ENCODE measurements at regions not wholly inside any gene's neighbourhood (a gene's known extent, or its start where the extent isn't known, plus 50 kb on each side); places are given as distances from the start of the nearest gene placed in this dataset.
A peak's percentile ranks its signal among the peaks of the same experiment; 100 is the strongest.
"Not testable (repeated sequence)": the region's sequence is repeated elsewhere in the genome, so short reads cannot be mapped to it uniquely, and the experiment has no call there.

DNA sequence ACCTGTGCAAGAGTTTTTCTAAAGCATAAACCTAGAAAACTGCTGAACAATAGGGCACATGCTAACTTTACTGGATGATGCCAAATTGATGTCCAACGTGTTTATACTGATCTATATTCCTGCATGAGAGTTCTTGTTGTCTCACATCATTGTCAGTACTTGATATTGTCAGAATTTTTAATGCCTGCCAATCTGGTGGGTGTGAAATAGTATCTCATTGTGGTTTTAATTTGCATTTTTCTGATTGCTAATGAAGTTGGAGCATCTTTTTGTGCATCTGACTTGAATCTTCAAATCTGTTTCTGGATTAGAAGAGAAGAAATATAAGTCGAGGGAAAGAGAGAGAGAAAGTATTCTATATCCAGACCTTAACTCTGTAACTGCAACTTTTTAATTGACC lies 309.8 kb upstream of the KIAA1217 start:
- Histone ChIP-seq H3K9me3 (ENCODE audit: control insufficient read depth, insufficient read depth, low read length) (no peaks in the 10 kb centered on the region), H3K4me1 (ENCODE audit: control insufficient read depth, insufficient read depth, low read length) (no peaks in the 10 kb centered on the region), H3K27me3 (ENCODE audit: control insufficient read depth, insufficient read depth, low read length) (no peaks in the 10 kb centered on the region), H3K36me3 (ENCODE audit: control insufficient read depth, insufficient read depth, low read length) (no peaks in the 10 kb centered on the region), H3K4me3 (ENCODE audit: low read depth, low read length) (no peak overlapping the region), H3K27ac (ENCODE audit: low read depth, low read length) (no peak overlapping the region), H3K9ac (ENCODE audit: low read depth, low read length) (no peak overlapping the region)

DNA sequence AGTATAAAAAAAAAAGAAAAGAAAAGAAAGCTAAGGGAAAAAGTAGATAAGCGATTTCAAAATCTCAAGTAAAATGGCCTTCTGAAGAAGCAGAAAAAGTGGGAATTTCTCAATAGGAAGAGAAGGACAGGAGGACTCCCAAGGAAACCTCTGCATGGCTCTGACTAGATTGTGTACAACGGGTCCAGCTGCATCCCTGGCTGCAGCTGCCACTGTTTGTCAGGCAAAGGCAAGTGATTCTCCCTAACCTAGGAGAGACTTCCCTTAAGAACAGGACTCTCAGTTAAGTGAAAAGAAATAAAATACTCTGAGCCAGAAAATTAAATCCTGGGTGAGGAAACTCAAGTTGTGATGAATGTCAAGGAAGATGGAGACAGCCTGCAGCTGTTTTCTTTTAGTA lies 298.6 kb upstream of the KIAA1217 start:
- Histone ChIP-seq H3K4me3 (ENCODE audit: low read depth, low read length) (no peak overlapping the region), H3K27me3 (ENCODE audit: control insufficient read depth, insufficient read depth, low read length) (no peaks in the 10 kb centered on the region), H3K9ac (ENCODE audit: low read depth, low read length) (no peak overlapping the region), H3K36me3 (ENCODE audit: control insufficient read depth, insufficient read depth, low read length) (no peaks in the 10 kb centered on the region), H3K9me3 (ENCODE audit: control insufficient read depth, insufficient read depth, low read length) (no peaks in the 10 kb centered on the region), H3K27ac (ENCODE audit: low read depth, low read length) (no peak overlapping the region), H3K4me1 (ENCODE audit: control insufficient read depth, insufficient read depth, low read length) (no peaks in the 10 kb centered on the region)

DNA sequence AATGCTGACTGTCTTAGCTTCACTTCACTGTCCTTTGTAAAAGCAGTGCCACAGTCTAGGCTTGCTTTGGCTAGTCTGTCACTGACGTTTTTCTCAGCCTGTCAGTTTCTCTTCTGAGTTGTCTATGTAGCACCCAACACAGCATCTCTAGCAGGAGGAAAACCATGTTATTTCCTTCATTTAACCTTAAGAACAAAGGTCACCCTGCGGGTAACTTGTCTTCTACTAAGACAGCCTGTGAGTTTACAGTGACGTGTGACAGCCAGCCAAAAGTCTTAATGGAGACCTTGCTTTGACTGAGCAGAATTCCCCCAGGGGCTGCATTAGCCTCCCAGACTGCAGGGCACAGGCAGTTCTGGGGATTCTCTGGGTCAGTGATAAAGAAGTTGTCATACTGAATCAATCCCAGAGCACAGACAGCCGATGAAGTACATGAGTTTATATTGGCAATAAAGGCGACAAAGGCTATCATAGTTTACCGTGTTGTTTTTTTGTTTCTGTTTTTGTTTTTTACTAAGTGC lies 296.0 kb upstream of the KIAA1217 start:
- Histone ChIP-seq H3K9me3 (ENCODE audit: control insufficient read depth, insufficient read depth, low read length) (no peaks in the 10 kb centered on the region), H3K27me3 (ENCODE audit: control insufficient read depth, insufficient read depth, low read length) (no peaks in the 10 kb centered on the region)

DNA sequence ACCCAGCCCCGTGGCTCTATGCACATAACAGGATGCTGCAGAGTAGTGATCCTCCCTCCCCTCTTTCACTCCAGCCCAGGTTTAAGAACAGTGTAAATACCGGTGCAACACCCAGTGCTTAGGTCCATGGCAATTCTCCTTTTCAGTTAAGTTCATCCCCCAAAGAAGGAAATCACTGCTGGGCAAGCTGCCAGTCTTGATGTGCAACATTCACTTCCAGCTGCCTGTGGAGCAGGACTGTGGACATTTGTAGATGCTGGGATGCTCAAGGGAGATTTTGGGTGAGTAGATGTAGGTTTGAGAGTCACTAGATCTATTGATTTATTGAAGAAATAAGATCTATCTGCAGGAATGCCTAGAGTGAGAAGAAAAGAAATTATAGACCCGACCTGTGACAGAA lies 294.3 kb upstream of the KIAA1217 start:
- Histone ChIP-seq H3K27me3 (ENCODE audit: control insufficient read depth, insufficient read depth, low read length) (no peaks in the 10 kb centered on the region), H3K36me3 (ENCODE audit: control insufficient read depth, insufficient read depth, low read length) (no peaks in the 10 kb centered on the region), H3K9ac (ENCODE audit: low read depth, low read length) (no peak overlapping the region), H3K27ac (ENCODE audit: low read depth, low read length) (no peak overlapping the region), H3K4me1 (ENCODE audit: control insufficient read depth, insufficient read depth, low read length) (peaks cover 7% of the 10 kb centered on the region; the same call in 1 of the 2 replicates), H3K9me3 (ENCODE audit: control insufficient read depth, insufficient read depth, low read length) (no peaks in the 10 kb centered on the region), H3K4me3 (ENCODE audit: low read depth, low read length) (no peak overlapping the region)

More for the DNA sequence above, 296.0 kb upstream of the KIAA1217 start:
- H3K36me3 ChIP-seq (ENCODE audit: control insufficient read depth, insufficient read depth, low read length) = no peaks in the 10 kb centered on the region
- H3K27ac ChIP-seq (ENCODE audit: low read depth, low read length) = no peak overlapping the region
- no peak overlapping the region for H3K9ac ChIP-seq (ENCODE audit: low read depth, low read length)
- no peak overlapping the region for H3K4me3 ChIP-seq (ENCODE audit: low read depth, low read length)
- no peaks in the 10 kb centered on the region for H3K4me1 ChIP-seq (ENCODE audit: control insufficient read depth, insufficient read depth, low read length)

DNA sequence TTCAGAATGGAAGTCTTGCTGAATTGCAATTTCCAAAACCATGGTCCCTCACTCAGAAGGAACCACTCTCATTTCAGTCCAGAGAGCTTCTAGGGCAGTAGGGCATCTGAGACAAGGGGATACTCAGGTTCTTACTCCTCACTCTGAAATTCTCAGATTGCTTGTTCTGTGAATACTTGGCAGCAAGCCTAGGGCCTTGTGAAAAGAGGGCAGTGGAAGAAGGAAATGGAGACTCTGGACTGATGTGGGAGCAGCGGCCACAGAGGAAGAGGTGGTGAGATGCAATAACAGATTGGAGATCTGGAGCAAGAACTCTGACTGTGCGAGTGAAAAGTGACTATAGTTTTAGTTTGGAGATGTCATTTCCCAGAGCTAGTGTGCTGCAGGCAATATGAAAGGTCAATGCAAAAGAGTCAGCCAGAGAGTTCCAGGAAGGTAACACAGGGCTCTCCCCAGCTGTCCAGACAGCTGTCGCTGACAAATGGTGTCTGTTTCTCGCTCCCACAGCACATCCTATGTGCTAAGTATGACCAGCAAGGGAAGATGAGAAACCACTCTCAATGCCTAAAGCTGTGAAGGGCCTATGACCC lies 291.6 kb upstream of the KIAA1217 start:
- Histone ChIP-seq H3K4me3 (ENCODE audit: low read depth, low read length) (no peak overlapping the region), H3K9me3 (ENCODE audit: control insufficient read depth, insufficient read depth, low read length) (no peaks in the 10 kb centered on the region), H3K36me3 (ENCODE audit: control insufficient read depth, insufficient read depth, low read length) (no peaks in the 10 kb centered on the region), H3K27me3 (ENCODE audit: control insufficient read depth, insufficient read depth, low read length) (no peaks in the 10 kb centered on the region), H3K9ac (ENCODE audit: low read depth, low read length) (no peak overlapping the region), H3K27ac (ENCODE audit: low read depth, low read length) (no peak overlapping the region), H3K4me1 (ENCODE audit: control insufficient read depth, insufficient read depth, low read length) (peaks cover 7% of the 10 kb centered on the region; the same call in 1 of the 2 replicates)

DNA sequence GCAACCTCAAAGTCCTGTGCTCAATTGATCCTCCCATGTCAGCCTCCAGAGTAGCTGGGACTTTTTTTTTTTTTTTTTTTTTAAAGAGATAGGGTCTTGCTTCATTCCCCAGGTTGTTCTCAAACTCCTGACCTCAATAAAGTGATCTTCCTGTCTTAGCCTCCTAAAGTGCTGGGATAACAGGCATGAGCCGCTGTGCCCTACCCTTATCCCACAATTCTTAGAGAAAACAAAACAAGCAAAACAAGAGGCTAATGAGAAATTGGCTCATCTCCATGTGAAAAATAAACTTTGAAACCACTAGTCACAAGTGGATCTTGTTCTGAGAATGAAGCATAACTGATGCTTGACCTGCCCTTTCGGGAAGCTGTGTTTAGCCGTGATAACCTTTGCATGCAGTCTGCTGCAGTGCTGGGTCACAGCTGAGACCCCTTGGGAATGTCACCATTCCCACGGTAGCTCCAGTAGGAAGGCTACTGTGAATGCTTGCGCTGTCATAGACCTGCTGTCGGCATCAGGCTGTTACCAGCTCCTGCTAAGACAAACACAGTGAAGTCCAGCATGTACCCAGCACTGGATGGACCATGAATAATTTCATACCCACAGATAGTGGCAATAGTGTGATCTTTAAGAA lies 290.7 kb upstream of the KIAA1217 start:
- Histone ChIP-seq H3K9ac (ENCODE audit: low read depth, low read length) (no peak overlapping the region), H3K27ac (ENCODE audit: low read depth, low read length) (peak overlapping the region; percentile 53), H3K4me1 (ENCODE audit: control insufficient read depth, insufficient read depth, low read length) (peaks cover 7% of the 10 kb centered on the region; the same call in 1 of the 2 replicates)

DNA sequence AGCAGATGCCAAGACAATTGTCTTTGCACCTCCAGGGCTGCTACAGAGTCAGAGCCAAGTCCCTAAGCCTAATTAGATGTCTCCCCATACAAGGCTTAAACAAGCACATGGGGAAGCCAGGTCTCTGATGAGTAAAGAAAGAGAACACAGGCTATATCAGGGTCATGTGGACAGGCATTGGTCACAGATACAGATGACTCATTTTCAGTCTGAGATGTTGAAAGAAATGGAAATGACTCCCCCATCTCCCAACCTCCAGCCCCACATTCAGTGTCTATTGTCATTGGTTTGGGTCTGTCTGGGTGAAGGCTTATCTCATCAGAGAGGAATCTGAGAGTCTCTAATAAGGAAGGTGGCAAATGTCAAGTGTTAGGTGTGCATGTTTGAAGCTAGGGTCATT lies 290.1 kb upstream of the KIAA1217 start:
- H3K27me3 ChIP-seq (ENCODE audit: control insufficient read depth, insufficient read depth, low read length) = no peaks in the 10 kb centered on the region

More for the DNA sequence above, 290.7 kb upstream of the KIAA1217 start:
- Histone ChIP-seq H3K4me3 (ENCODE audit: low read depth, low read length) (no peak overlapping the region), H3K36me3 (ENCODE audit: control insufficient read depth, insufficient read depth, low read length) (no peaks in the 10 kb centered on the region), H3K9me3 (ENCODE audit: control insufficient read depth, insufficient read depth, low read length) (no peaks in the 10 kb centered on the region), H3K27me3 (ENCODE audit: control insufficient read depth, insufficient read depth, low read length) (no peaks in the 10 kb centered on the region)

DNA sequence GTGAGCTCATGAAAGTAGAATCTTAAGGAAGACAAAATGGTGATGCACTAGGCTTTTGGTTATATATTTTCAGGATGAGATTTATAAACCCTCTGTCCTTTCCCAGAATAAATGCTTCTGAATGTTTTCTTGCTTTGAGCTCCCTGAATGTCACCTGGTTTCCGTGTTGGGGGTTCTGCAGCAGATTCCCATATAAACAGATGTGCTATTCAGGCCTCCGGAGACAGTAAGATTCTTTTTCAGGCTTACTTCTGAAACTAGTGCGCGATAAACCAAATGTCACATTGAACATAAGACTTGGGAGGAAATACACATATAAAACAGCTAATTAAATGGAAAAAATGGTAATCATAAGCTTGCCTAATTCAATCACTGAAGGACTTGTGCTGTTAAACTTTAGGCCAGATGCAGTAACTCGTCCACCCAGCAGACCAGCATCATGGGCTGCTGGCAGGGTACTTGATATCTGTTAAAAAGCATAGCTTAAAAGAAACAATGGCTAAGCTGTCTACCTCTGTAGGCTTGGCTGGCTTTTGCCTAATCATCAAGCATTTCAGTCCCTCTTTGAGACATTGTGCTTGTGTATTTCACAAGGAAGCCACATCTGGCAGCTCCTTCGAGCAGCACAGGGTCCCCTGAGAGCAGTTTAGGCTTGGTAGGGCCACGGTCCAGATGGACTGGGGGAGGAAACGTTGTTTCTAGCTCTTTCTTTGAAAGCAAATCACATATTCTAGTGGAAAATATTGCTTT lies 281.2 kb upstream of the KIAA1217 start:
- H3K27me3 ChIP-seq (ENCODE audit: control insufficient read depth, insufficient read depth, low read length) = no peaks in the 10 kb centered on the region
- no peaks in the 10 kb centered on the region for H3K36me3 ChIP-seq (ENCODE audit: control insufficient read depth, insufficient read depth, low read length)
- H3K4me1 ChIP-seq (ENCODE audit: control insufficient read depth, insufficient read depth, low read length) = no peaks in the 10 kb centered on the region
- no peaks in the 10 kb centered on the region for H3K9me3 ChIP-seq (ENCODE audit: control insufficient read depth, insufficient read depth, low read length)
- no peak overlapping the region for H3K27ac ChIP-seq (ENCODE audit: low read depth, low read length)
- no peak overlapping the region for H3K4me3 ChIP-seq (ENCODE audit: low read depth, low read length)
- no peak overlapping the region for H3K9ac ChIP-seq (ENCODE audit: low read depth, low read length)

More for the DNA sequence above, 290.1 kb upstream of the KIAA1217 start:
- Histone ChIP-seq H3K4me1 (ENCODE audit: control insufficient read depth, insufficient read depth, low read length) (peaks cover 7% of the 10 kb centered on the region; the same call in 1 of the 2 replicates), H3K27ac (ENCODE audit: low read depth, low read length) (peak overlapping the region; percentile 53), H3K4me3 (ENCODE audit: low read depth, low read length) (no peak overlapping the region), H3K9ac (ENCODE audit: low read depth, low read length) (no peak overlapping the region), H3K9me3 (ENCODE audit: control insufficient read depth, insufficient read depth, low read length) (no peaks in the 10 kb centered on the region), H3K36me3 (ENCODE audit: control insufficient read depth, insufficient read depth, low read length) (no peaks in the 10 kb centered on the region)

DNA sequence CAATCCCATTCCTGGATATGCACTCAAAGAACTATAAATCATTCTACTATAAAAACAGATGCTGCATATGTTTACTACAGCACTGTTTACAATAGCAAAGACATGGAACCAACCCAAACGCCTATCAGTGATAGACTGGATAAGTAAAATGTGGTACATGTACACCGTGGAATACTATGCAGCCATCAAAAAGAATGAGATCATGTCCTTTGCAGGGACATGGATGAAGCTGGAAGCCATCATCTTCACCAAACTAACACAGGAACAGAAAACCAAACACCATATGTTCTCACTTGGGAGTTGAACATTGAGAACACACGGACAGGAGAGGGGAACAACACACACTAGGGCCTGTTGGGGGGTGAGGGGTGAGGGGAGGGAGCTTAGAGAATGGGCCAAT lies 274.9 kb upstream of the KIAA1217 start:
- H3K27ac ChIP-seq (ENCODE audit: low read depth, low read length); H3K27me3 ChIP-seq (ENCODE audit: control insufficient read depth, insufficient read depth, low read length); H3K9ac ChIP-seq (ENCODE audit: low read depth, low read length); H3K36me3 ChIP-seq (ENCODE audit: control insufficient read depth, insufficient read depth, low read length); H3K4me1 ChIP-seq (ENCODE audit: control insufficient read depth, insufficient read depth, low read length); H3K4me3 ChIP-seq (ENCODE audit: low read depth, low read length); H3K9me3 ChIP-seq (ENCODE audit: control insufficient read depth, insufficient read depth, low read length): not testable (repeated sequence)

DNA sequence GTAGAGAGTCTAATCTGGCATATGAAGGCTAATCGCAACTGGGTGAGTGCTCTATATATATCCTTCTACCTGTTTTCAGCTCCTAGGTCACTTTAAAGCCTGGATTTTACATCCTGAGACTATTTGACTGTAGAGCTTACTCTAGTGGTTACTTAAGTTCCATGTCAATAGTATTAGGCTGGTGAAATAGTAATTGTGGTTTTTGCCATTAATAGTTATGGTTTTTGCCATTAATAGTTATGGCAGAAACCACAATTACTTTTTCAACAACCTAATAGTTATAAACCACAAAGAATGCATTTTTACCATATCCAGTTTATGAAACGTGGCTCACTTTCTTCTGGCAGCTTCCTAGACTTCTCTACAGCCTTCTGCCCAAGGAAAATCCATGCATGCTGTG lies 263.1 kb upstream of the KIAA1217 start:
- no peak overlapping the region for H3K27ac ChIP-seq (ENCODE audit: low read depth, low read length)
- no peak overlapping the region for H3K4me3 ChIP-seq (ENCODE audit: low read depth, low read length)
- no peak overlapping the region for H3K9ac ChIP-seq (ENCODE audit: low read depth, low read length)
- no peaks in the 10 kb centered on the region for H3K9me3 ChIP-seq (ENCODE audit: control insufficient read depth, insufficient read depth, low read length)
- no peaks in the 10 kb centered on the region for H3K36me3 ChIP-seq (ENCODE audit: control insufficient read depth, insufficient read depth, low read length)
- H3K27me3 ChIP-seq (ENCODE audit: control insufficient read depth, insufficient read depth, low read length) = no peaks in the 10 kb centered on the region
- no peaks in the 10 kb centered on the region for H3K4me1 ChIP-seq (ENCODE audit: control insufficient read depth, insufficient read depth, low read length)

DNA sequence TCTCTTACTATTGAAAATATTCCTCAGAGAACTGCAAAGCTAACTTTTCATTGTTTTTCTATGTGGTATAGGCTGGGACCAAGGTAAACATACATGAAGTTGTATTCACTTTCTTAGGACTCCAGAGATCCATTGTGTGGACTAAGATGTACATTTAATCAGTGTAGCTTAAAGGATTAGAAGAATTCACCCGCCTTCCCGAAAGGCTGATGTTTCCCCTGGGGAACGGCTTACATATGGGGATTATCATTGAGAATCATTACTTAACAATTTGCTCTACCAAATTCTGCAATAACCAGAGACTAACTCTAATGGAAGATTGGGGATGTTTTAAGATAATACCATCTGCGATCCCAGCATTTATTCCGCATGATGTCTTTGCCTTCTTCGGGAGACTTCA lies 257.1 kb upstream of the KIAA1217 start:
- H3K9ac ChIP-seq (ENCODE audit: low read depth, low read length) = no peak overlapping the region
- H3K27me3 ChIP-seq (ENCODE audit: control insufficient read depth, insufficient read depth, low read length) = no peaks in the 10 kb centered on the region
- no peaks in the 10 kb centered on the region for H3K4me1 ChIP-seq (ENCODE audit: control insufficient read depth, insufficient read depth, low read length)
- no peaks in the 10 kb centered on the region for H3K36me3 ChIP-seq (ENCODE audit: control insufficient read depth, insufficient read depth, low read length)
- peaks cover 2% of the 10 kb centered on the region; the same call in 1 of the 2 replicates for H3K9me3 ChIP-seq (ENCODE audit: control insufficient read depth, insufficient read depth, low read length)
- no peak overlapping the region for H3K4me3 ChIP-seq (ENCODE audit: low read depth, low read length)
- H3K27ac ChIP-seq (ENCODE audit: low read depth, low read length) = no peak overlapping the region
